ENCODE measurements at regions not wholly inside any gene's neighbourhood (a gene's known extent, or its start where the extent isn't known, plus 50 kb on each side); places are given as distances from the start of the nearest gene placed in this dataset.

DNA sequence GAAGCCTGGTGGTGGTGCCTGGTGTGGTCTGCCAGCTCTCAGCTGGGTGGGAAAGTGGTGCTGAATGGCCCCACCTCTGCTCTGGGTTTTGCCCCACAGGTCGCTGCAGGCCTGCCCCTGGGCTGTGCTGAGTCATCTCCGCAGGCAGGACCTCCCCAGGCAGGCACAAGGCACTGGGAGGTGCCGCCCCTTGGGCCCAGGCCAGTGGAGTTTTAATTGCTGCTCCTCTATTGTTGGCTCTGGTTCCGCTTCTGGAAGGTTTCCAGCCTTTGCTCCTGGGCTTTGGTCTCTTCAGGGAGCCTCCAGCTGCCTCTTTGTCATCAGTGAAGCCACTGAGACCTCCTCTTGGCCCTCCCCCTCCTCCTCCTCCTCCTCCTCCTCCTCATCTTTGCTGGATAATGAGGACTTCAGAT lies 180.3 kb upstream of the GRB10 start:
- TF ChIP-seq, protein P1, sequence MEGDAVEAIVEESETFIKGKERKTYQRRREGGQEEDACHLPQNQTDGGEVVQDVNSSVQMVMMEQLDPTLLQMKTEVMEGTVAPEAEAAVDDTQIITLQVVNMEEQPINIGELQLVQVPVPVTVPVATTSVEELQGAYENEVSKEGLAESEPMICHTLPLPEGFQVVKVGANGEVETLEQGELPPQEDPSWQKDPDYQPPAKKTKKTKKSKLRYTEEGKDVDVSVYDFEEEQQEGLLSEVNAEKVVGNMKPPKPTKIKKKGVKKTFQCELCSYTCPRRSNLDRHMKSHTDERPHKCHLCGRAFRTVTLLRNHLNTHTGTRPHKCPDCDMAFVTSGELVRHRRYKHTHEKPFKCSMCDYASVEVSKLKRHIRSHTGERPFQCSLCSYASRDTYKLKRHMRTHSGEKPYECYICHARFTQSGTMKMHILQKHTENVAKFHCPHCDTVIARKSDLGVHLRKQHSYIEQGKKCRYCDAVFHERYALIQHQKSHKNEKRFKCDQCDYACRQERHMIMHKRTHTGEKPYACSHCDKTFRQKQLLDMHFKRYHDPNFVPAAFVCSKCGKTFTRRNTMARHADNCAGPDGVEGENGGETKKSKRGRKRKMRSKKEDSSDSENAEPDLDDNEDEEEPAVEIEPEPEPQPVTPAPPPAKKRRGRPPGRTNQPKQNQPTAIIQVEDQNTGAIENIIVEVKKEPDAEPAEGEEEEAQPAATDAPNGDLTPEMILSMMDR (IDR thresholded peaks at IDR 0.05) = no peak
- no peaks in the 10 kb centered on the region for H3K36me3 ChIP-seq
- no peaks in the 10 kb centered on the region for H3K9me3 ChIP-seq
- DNase-seq (peak; percentile 81), ATAC-seq (peak; percentile 89)
- no peak overlapping the region for H3K27ac ChIP-seq
- intact Hi-C loops (cut with DNase I) = no loop called here
- no peak overlapping the region for H3K4me3 ChIP-seq
- H3K4me1 ChIP-seq = peaks cover 10% of the 10 kb centered on the region
- no peaks in the 10 kb centered on the region for H3K27me3 ChIP-seq

DNA sequence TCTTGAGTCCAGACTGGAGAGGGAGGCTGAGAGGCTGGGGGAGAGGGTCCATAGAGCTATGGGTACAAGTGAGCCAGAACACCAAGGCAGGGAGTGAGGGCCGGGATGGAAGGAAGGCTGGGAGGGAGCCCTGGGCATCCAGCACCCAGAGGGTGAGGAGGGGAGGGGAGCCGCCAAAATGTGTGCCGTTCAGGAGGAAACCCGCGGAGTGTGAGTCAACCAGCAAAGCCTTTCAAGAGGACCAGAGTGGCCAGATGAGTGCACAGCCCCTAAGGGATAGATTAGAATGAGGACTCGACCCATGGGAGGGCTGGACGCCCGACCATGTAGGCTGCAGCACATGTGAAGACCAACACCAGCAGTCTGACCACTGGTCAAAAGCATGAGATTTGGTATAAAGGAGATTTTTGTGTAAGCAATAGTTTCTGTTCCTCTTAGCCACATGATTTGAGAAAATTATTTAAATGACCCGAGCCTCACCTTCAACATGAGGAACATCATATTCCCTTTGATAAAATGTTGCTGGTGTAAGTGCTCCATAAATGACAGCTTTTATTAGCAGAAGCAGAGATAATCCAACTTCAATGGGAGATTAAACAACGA lies 179.7 kb upstream of the GRB10 start:
- Histone ChIP-seq H3K4me3 (no peak overlapping the region), H3K9me3 (no peaks in the 10 kb centered on the region), H3K27me3 (no peaks in the 10 kb centered on the region), H3K27ac (no peak overlapping the region), H3K36me3 (no peaks in the 10 kb centered on the region), H3K4me1 (peaks cover 10% of the 10 kb centered on the region)
- ATAC-seq = peak; percentile 24
- no peak for DNase-seq
- intact Hi-C loops (cut with DNase I) = no loop called here
- TF ChIP-seq, protein P1 (IDR thresholded peaks at IDR 0.05) = no peak

DNA sequence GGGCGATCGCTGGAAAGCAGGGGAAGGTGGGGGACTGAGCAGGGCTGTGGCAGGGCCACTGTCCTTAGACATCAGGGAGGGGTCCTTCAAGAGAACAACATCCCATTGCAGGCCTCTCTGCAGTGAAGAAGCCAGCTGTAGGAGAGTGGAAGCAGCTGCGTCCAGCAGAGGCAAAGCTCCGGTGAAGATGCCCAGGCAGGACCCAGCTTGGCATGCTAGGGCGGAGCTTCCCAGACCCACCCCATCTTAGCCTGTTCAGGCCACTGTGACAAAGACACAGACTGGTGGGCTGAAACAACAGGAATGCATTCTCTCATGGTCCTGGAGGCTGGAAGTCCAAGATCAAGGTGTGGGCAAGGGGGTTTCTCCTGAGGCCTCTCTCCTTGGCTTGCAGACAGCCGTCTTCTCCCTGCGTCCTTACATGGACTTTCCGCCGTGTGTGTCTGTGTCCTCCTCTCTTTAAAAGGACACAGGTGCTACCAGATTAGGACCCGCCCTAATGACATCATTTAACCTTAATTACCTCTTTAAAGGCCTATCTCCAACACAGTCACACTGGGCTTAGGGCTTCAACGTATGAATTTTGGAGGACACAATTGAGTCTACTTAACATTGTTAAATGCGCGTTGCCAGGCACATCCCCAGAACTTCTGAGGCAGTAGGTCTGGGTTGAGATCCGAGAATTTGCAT lies 178.1 kb upstream of the GRB10 start:
- ATAC-seq (no peak), DNase-seq (no peak)
- intact Hi-C loops (cut with DNase I) = no loop called here
- Histone ChIP-seq H3K36me3 (no peaks in the 10 kb centered on the region), H3K4me3 (no peak overlapping the region), H3K27ac (no peak overlapping the region), H3K27me3 (no peaks in the 10 kb centered on the region), H3K4me1 (peaks cover 10% of the 10 kb centered on the region), H3K9me3 (no peaks in the 10 kb centered on the region)
- TF ChIP-seq, protein P1 (IDR thresholded peaks at IDR 0.05) = no peak

DNA sequence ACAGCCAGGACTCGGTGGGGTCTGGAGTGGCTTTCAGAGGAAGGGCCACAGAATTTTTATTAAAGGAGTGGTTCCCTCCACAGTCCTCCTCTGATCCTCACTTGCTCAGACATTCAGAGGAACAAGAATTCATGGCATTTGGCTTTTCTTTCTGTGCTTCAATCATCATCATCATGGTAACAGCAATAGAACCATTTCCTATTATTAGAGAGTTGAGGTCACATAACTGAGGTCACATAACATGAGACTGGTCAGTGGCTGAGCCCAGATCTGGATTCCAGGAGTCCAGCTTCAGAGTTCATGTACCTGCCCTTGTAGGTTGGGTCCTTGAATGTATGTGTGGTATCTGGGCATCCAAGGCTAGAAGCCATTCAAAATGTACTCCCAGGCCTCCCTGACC lies 177.3 kb upstream of the GRB10 start:
- no peak overlapping the region for H3K27ac ChIP-seq
- intact Hi-C loops (cut with DNase I) = no loop called here

DNA sequence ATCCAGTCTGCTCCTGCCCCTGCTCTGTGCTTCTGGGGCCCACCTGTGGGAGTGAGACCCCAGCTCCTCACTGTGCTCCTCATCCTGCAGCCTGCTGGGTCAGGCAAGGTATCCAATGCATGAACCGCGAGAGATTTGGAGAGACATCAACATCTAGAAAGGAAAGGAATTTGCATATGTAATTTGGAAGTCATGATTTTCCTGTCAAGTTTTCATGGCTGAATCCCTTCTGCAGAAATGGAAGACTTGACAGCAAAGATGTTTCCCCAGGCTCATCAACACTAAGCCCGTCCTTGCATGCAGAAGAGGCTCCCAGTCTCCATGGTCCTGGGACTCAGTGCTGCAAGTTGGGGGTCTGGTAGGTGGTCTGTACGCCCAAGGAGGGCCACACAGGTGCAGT lies 176.9 kb upstream of the GRB10 start:
- Histone ChIP-seq H3K27me3 (no peaks in the 10 kb centered on the region), H3K27ac (no peak overlapping the region), H3K36me3 (no peaks in the 10 kb centered on the region), H3K4me3 (no peak overlapping the region), H3K4me1 (peaks cover 10% of the 10 kb centered on the region), H3K9me3 (no peaks in the 10 kb centered on the region)
- DNase-seq = no peak
- no peak for ATAC-seq
- TF ChIP-seq, protein P1 (IDR thresholded peaks at IDR 0.05) = no peak
- intact Hi-C loops (cut with DNase I) = no loop called here

More for the DNA sequence above, 177.3 kb upstream of the GRB10 start:
- DNase-seq = no peak
- ATAC-seq = no peak
- H3K9me3 ChIP-seq = no peaks in the 10 kb centered on the region
- no peaks in the 10 kb centered on the region for H3K27me3 ChIP-seq
- TF ChIP-seq, protein P1 (IDR thresholded peaks at IDR 0.05) = no peak
- peaks cover 10% of the 10 kb centered on the region for H3K4me1 ChIP-seq
- no peak overlapping the region for H3K4me3 ChIP-seq
- H3K36me3 ChIP-seq = no peaks in the 10 kb centered on the region

Measured in upper lobe of right lung (tissue), 1 donor.